ENCODE measurements at regions not wholly inside any gene's neighbourhood (a gene's known extent, or its start where the extent isn't known, plus 50 kb on each side); places are given as distances from the start of the nearest gene placed in this dataset.

GRCh38 chr14:71237556-71237955 is 330.3 kb downstream of the PCNX1 start:
- Histone ChIP-seq H3K27me3 (ENCODE audit: low read length) (no peaks in the 10 kb centered on the region), H4K20me1 (ENCODE audit: insufficient read depth, low read depth, low read length) (no peaks in the 10 kb centered on the region)

GRCh38 chr14:71238835-71239234 is 331.6 kb downstream of the PCNX1 start:
- no peaks in the 10 kb centered on the region for H3K9me2 ChIP-seq (replicated peaks; ENCODE audit: insufficient read depth, low read length)
- H3K4me3 ChIP-seq (ENCODE audit: low read length), result no peak overlapping the region
- no peak overlapping the region for H3K27ac ChIP-seq (ENCODE audit: low read length)
- no peaks in the 10 kb centered on the region for H3K4me1 ChIP-seq (ENCODE audit: low read length)
- no peaks in the 10 kb centered on the region for H3K9me3 ChIP-seq (ENCODE audit: low read length)
- no peaks in the 10 kb centered on the region for H3K79me2 ChIP-seq (ENCODE audit: low read length)
- no peak overlapping the region for H3K4me2 ChIP-seq (ENCODE audit: low read depth, low read length, poor library complexity, severe bottlenecking)
- no peaks in the 10 kb centered on the region for H3K27me3 ChIP-seq (ENCODE audit: low read length)
- no peak for DNase-seq
- no peaks in the 10 kb centered on the region for H3K36me3 ChIP-seq (ENCODE audit: insufficient read depth, low read length)
- no peak overlapping the region for H3K9ac ChIP-seq (ENCODE audit: low read length)
- no peaks in the 10 kb centered on the region for H4K20me1 ChIP-seq (ENCODE audit: insufficient read depth, low read depth, low read length)
- H2AFZ ChIP-seq (ENCODE audit: low read length), result no peak overlapping the region

More at GRCh38 chr14:71237556-71237955, 330.3 kb downstream of the PCNX1 start:
- no peaks in the 10 kb centered on the region for H3K4me1 ChIP-seq (ENCODE audit: low read length)
- no peak overlapping the region for H3K27ac ChIP-seq (ENCODE audit: low read length)
- no peak overlapping the region for H3K4me3 ChIP-seq (ENCODE audit: low read length)
- H3K79me2 ChIP-seq (ENCODE audit: low read length), result no peaks in the 10 kb centered on the region
- H3K9me2 ChIP-seq (replicated peaks; ENCODE audit: insufficient read depth, low read length), result no peaks in the 10 kb centered on the region
- no peaks in the 10 kb centered on the region for H3K36me3 ChIP-seq (ENCODE audit: insufficient read depth, low read length)
- H3K9ac ChIP-seq (ENCODE audit: low read length), result no peak overlapping the region
- no peak overlapping the region for H2AFZ ChIP-seq (ENCODE audit: low read length)
- DNase-seq, result no peak
- no peaks in the 10 kb centered on the region for H3K9me3 ChIP-seq (ENCODE audit: low read length)
- no peak overlapping the region for H3K4me2 ChIP-seq (ENCODE audit: low read depth, low read length, poor library complexity, severe bottlenecking)

- Histone ChIP-seq H3K9me2 (replicated peaks; ENCODE audit: insufficient read depth, low read length) (no peaks in the 10 kb centered on the region), H3K9me3 (ENCODE audit: low read length) (no peaks in the 10 kb centered on the region), H2AFZ (ENCODE audit: low read length) (no peak overlapping the region), H4K20me1 (ENCODE audit: insufficient read depth, low read depth, low read length) (no peaks in the 10 kb centered on the region), H3K79me2 (ENCODE audit: low read length) (no peaks in the 10 kb centered on the region), H3K27me3 (ENCODE audit: low read length) (no peaks in the 10 kb centered on the region), H3K4me3 (ENCODE audit: low read length) (no peak overlapping the region), H3K4me2 (ENCODE audit: low read depth, low read length, poor library complexity, severe bottlenecking) (no peak overlapping the region), H3K9ac (ENCODE audit: low read length) (no peak overlapping the region), H3K27ac (ENCODE audit: low read length) (no peak overlapping the region), H3K4me1 (ENCODE audit: low read length) (no peaks in the 10 kb centered on the region), H3K36me3 (ENCODE audit: insufficient read depth, low read length) (no peaks in the 10 kb centered on the region)
- DNase-seq, result no peak
Measured at GRCh38 chr14:71240171-71240570, 332.9 kb downstream of the PCNX1 start.

- DNase-seq, result no peak
- Histone ChIP-seq H3K27me3 (ENCODE audit: low read length) (no peaks in the 10 kb centered on the region), H3K4me2 (ENCODE audit: low read depth, low read length, poor library complexity, severe bottlenecking) (no peak overlapping the region)
Measured at GRCh38 chr14:71240866-71241520, 333.7 kb downstream of the PCNX1 start.

GRCh38 chr14:71242237-71242748 is 335.0 kb downstream of the PCNX1 start:
- Histone ChIP-seq H3K27me3 (ENCODE audit: low read length) (no peaks in the 10 kb centered on the region), H2AFZ (ENCODE audit: low read length) (no peak overlapping the region), H3K9me2 (replicated peaks; ENCODE audit: insufficient read depth, low read length) (no peaks in the 10 kb centered on the region), H3K27ac (ENCODE audit: low read length) (no peak overlapping the region), H3K9me3 (ENCODE audit: low read length) (no peaks in the 10 kb centered on the region), H3K79me2 (ENCODE audit: low read length) (no peaks in the 10 kb centered on the region), H4K20me1 (ENCODE audit: insufficient read depth, low read depth, low read length) (no peaks in the 10 kb centered on the region), H3K4me1 (ENCODE audit: low read length) (no peaks in the 10 kb centered on the region), H3K36me3 (ENCODE audit: insufficient read depth, low read length) (no peaks in the 10 kb centered on the region), H3K9ac (ENCODE audit: low read length) (no peak overlapping the region), H3K4me2 (ENCODE audit: low read depth, low read length, poor library complexity, severe bottlenecking) (no peak overlapping the region), H3K4me3 (ENCODE audit: low read length) (no peak overlapping the region)
- no peak for DNase-seq

More at GRCh38 chr14:71240866-71241520, 333.7 kb downstream of the PCNX1 start:
- H4K20me1 ChIP-seq (ENCODE audit: insufficient read depth, low read depth, low read length), result no peaks in the 10 kb centered on the region
- H3K4me1 ChIP-seq (ENCODE audit: low read length), result no peaks in the 10 kb centered on the region
- H3K27ac ChIP-seq (ENCODE audit: low read length), result no peak overlapping the region
- no peaks in the 10 kb centered on the region for H3K36me3 ChIP-seq (ENCODE audit: insufficient read depth, low read length)
- H3K9me2 ChIP-seq (replicated peaks; ENCODE audit: insufficient read depth, low read length), result no peaks in the 10 kb centered on the region
- H3K79me2 ChIP-seq (ENCODE audit: low read length), result no peaks in the 10 kb centered on the region
- H3K9ac ChIP-seq (ENCODE audit: low read length), result no peak overlapping the region
- H3K4me3 ChIP-seq (ENCODE audit: low read length), result no peak overlapping the region
- H3K9me3 ChIP-seq (ENCODE audit: low read length), result no peaks in the 10 kb centered on the region
- no peak overlapping the region for H2AFZ ChIP-seq (ENCODE audit: low read length)

GRCh38 chr14:71243697-71244096 is 336.4 kb downstream of the PCNX1 start:
- H3K9ac ChIP-seq (ENCODE audit: low read length), result no peak overlapping the region
- H3K27me3 ChIP-seq (ENCODE audit: low read length), result 0 out of 2 replicates have a peak, but pooled peaks cover 3% of the 10 kb centered on the region
- no peaks in the 10 kb centered on the region for H3K4me1 ChIP-seq (ENCODE audit: low read length)
- H3K4me3 ChIP-seq (ENCODE audit: low read length), result no peak overlapping the region
- no peak overlapping the region for H2AFZ ChIP-seq (ENCODE audit: low read length)
- H3K79me2 ChIP-seq (ENCODE audit: low read length), result no peaks in the 10 kb centered on the region
- DNase-seq, result no peak
- H3K9me2 ChIP-seq (replicated peaks; ENCODE audit: insufficient read depth, low read length), result no peaks in the 10 kb centered on the region
- no peaks in the 10 kb centered on the region for H4K20me1 ChIP-seq (ENCODE audit: insufficient read depth, low read depth, low read length)
- no peak overlapping the region for H3K4me2 ChIP-seq (ENCODE audit: low read depth, low read length, poor library complexity, severe bottlenecking)
- no peaks in the 10 kb centered on the region for H3K9me3 ChIP-seq (ENCODE audit: low read length)
- H3K27ac ChIP-seq (ENCODE audit: low read length), result no peak overlapping the region
- H3K36me3 ChIP-seq (ENCODE audit: insufficient read depth, low read length), result no peaks in the 10 kb centered on the region

- DNase-seq, result no peak
- Histone ChIP-seq H3K4me1 (ENCODE audit: low read length) (no peaks in the 10 kb centered on the region), H3K9me2 (replicated peaks; ENCODE audit: insufficient read depth, low read length) (no peaks in the 10 kb centered on the region), H3K9me3 (ENCODE audit: low read length) (no peaks in the 10 kb centered on the region), H3K9ac (ENCODE audit: low read length) (no peak overlapping the region), H3K4me3 (ENCODE audit: low read length) (no peak overlapping the region), H4K20me1 (ENCODE audit: insufficient read depth, low read depth, low read length) (no peaks in the 10 kb centered on the region), H3K79me2 (ENCODE audit: low read length) (no peaks in the 10 kb centered on the region), H3K36me3 (ENCODE audit: insufficient read depth, low read length) (no peaks in the 10 kb centered on the region), H3K27ac (ENCODE audit: low read length) (no peak overlapping the region), H3K4me2 (ENCODE audit: low read depth, low read length, poor library complexity, severe bottlenecking) (no peak overlapping the region), H2AFZ (ENCODE audit: low read length) (no peak overlapping the region), H3K27me3 (ENCODE audit: low read length) (0 out of 2 replicates have a peak, but pooled peaks cover 3% of the 10 kb centered on the region)
Measured at GRCh38 chr14:71244341-71244740, 337.1 kb downstream of the PCNX1 start.

- H3K4me3 ChIP-seq (ENCODE audit: low read length), result no peak overlapping the region
- H3K9me3 ChIP-seq (ENCODE audit: low read length), result no peaks in the 10 kb centered on the region
- H3K27ac ChIP-seq (ENCODE audit: low read length), result no peak overlapping the region
- H4K20me1 ChIP-seq (ENCODE audit: insufficient read depth, low read depth, low read length), result no peaks in the 10 kb centered on the region
- no peaks in the 10 kb centered on the region for H3K79me2 ChIP-seq (ENCODE audit: low read length)
- H3K36me3 ChIP-seq (ENCODE audit: insufficient read depth, low read length), result no peaks in the 10 kb centered on the region
- H3K4me1 ChIP-seq (ENCODE audit: low read length), result no peaks in the 10 kb centered on the region
- H3K27me3 ChIP-seq (ENCODE audit: low read length), result 0 out of 2 replicates have a peak, but pooled peaks cover 3% of the 10 kb centered on the region
- no peaks in the 10 kb centered on the region for H3K9me2 ChIP-seq (replicated peaks; ENCODE audit: insufficient read depth, low read length)
- no peak overlapping the region for H3K4me2 ChIP-seq (ENCODE audit: low read depth, low read length, poor library complexity, severe bottlenecking)
- no peak for DNase-seq
- no peak overlapping the region for H3K9ac ChIP-seq (ENCODE audit: low read length)
- no peak overlapping the region for H2AFZ ChIP-seq (ENCODE audit: low read length)
Measured at GRCh38 chr14:71245659-71246361, 338.6 kb downstream of the PCNX1 start.
